DND-41 (cell line): ENCODE measurements at regions not wholly inside any gene's neighbourhood (a gene's known extent, or its start where the extent isn't known, plus 50 kb on each side); places are given as distances from the start of the nearest gene placed in this dataset.

Experiments used
- ATAC-seq: fragments of 200-7000 bp; cut with Tn5 transposase; 3 replicates; pipeline ENCODE4 v1.9.1; 2021; ENCODE audit warnings: low read depth; ENCODE audit not compliant: insufficient read depth
- DNase-seq: peaks from one replicate; pipeline ENCODE4 v3.0.0-alpha.2; 2020
- H2AFZ ChIP-seq: 2 replicates; pipeline ENCODE4 v1.6.0; 2012; ENCODE audit warnings: low read depth, low read length
- H3K27ac ChIP-seq: 2 replicates; pipeline ENCODE4 v1.5.1; 2012; ENCODE audit warnings: low read length, inconsistent platforms
- H3K27me3 ChIP-seq: fragments of 200-600 bp; sonication (generic); 2 replicates; pipeline ENCODE4 v1.6.0; 2012; ENCODE audit warnings: low read length, mild to moderate bottlenecking, inconsistent platforms; ENCODE audit not compliant: insufficient read depth, poor library complexity
- H3K36me3 ChIP-seq: 2 replicates; pipeline ENCODE4 v1.5.1; 2012; ENCODE audit warnings: low read length, inconsistent platforms; ENCODE audit not compliant: insufficient read depth
- H3K4me1 ChIP-seq: 2 replicates; pipeline ENCODE4 v1.5.1; 2012; ENCODE audit warnings: mild to moderate bottlenecking, low read length; ENCODE audit not compliant: insufficient read depth
- H3K4me2 ChIP-seq: 2 replicates; pipeline ENCODE4 v1.6.0; 2012; ENCODE audit warnings: mild to moderate bottlenecking, moderate library complexity, low read length, inconsistent platforms; ENCODE audit not compliant: insufficient read depth
- H3K4me3 ChIP-seq, 2 experiments: fragments of 200-600 bp in 1 of 2; shearing (Covaris generic) in 1 of 2; 2 replicates each; pipeline ENCODE4 v1.5.1; 2012 to 2016; ENCODE audit warnings: inconsistent platforms in 2 of 2, low read length in 2 of 2, mild to moderate bottlenecking in 2 of 2, low read depth in 1 of 2, moderate library complexity in 1 of 2
- H3K79me2 ChIP-seq: 2 replicates; pipeline ENCODE4 v1.6.0; 2012; ENCODE audit warnings: low read length, inconsistent platforms; ENCODE audit not compliant: insufficient read depth
- H3K9ac ChIP-seq: 2 replicates; pipeline ENCODE4 v1.6.0; 2012; ENCODE audit warnings: low read depth, mild to moderate bottlenecking, inconsistent platforms, low read length, moderate library complexity
- H3K9me3 ChIP-seq: 2 replicates; pipeline ENCODE4 v1.5.1; 2012; ENCODE audit warnings: low read length, moderate library complexity, mild to moderate bottlenecking, inconsistent platforms; ENCODE audit not compliant: insufficient read depth, severe bottlenecking
- H4K20me1 ChIP-seq: 2 replicates; pipeline ENCODE4 v1.6.0; 2012; ENCODE audit warnings: low read length; ENCODE audit not compliant: insufficient read depth
- EZH2 ChIP-seq: IDR thresholded peaks from 3 replicates; pipeline ENCODE4 v1.6.1; 2012; ENCODE audit warnings: borderline replicate concordance, low read depth, mild to moderate bottlenecking, moderate library complexity, low read length, inconsistent platforms; ENCODE audit not compliant: severe bottlenecking
- TF ChIP-seq, protein P1 (sequence below): IDR thresholded peaks from 2 replicates; pipeline ENCODE4 v1.5.1; 2012; ENCODE audit warnings: borderline replicate concordance, low read length, moderate library complexity, mild to moderate bottlenecking; ENCODE audit not compliant: poor library complexity, severe bottlenecking; ENCODE audit errors: extremely low read depth

DNA sequence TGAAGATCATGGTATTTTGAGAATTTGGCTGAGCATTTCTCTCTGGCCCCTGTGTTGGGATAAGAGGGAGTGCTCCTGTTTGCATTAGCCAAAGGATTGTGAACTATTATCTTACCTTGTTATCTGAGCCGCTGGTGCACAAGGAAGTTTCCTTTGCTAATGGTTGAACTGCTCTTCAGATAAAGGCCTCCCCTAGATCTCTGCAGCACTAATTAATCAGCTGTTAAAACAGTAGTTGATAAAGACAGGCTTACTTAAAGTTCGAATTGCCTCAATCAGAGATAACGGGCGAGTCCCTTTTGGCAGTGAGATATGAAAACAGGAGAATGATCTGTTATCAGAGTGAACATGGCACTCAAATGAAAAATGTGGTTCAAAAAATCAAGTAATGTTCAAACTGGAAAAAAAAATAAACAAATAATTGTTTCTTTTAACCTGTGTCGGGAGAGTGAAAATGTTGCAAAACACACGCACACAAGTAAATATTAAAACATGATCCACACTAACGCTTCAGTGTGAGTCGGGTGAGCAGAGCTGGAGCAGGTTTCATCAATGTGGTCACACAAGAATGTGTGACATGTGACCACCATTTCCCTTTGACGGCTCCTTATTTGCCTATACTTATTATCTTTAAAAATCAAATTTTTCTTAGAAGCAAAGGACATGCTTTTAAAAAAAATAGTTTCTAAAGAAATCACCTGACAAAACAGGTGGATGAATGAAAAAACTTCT is 469.1 kb downstream of the SOX2 start:
- no peak for TF ChIP-seq EZH2
- TF ChIP-seq, protein P1, sequence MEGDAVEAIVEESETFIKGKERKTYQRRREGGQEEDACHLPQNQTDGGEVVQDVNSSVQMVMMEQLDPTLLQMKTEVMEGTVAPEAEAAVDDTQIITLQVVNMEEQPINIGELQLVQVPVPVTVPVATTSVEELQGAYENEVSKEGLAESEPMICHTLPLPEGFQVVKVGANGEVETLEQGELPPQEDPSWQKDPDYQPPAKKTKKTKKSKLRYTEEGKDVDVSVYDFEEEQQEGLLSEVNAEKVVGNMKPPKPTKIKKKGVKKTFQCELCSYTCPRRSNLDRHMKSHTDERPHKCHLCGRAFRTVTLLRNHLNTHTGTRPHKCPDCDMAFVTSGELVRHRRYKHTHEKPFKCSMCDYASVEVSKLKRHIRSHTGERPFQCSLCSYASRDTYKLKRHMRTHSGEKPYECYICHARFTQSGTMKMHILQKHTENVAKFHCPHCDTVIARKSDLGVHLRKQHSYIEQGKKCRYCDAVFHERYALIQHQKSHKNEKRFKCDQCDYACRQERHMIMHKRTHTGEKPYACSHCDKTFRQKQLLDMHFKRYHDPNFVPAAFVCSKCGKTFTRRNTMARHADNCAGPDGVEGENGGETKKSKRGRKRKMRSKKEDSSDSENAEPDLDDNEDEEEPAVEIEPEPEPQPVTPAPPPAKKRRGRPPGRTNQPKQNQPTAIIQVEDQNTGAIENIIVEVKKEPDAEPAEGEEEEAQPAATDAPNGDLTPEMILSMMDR, result no peak
- Histone ChIP-seq H3K9ac (no peak overlapping the region), H3K27me3 (no peaks in the 10 kb centered on the region), H2AFZ (no peak overlapping the region), H3K4me2 (no peak overlapping the region), H4K20me1 (no peaks in the 10 kb centered on the region), H3K4me1 (no peaks in the 10 kb centered on the region), H3K9me3 (no peaks in the 10 kb centered on the region), H3K4me3 (no peak overlapping the region), H3K36me3 (no peaks in the 10 kb centered on the region), H3K27ac (no peak overlapping the region), H3K79me2 (no peaks in the 10 kb centered on the region)
- no peak for DNase-seq
- no peak for ATAC-seq

DNA sequence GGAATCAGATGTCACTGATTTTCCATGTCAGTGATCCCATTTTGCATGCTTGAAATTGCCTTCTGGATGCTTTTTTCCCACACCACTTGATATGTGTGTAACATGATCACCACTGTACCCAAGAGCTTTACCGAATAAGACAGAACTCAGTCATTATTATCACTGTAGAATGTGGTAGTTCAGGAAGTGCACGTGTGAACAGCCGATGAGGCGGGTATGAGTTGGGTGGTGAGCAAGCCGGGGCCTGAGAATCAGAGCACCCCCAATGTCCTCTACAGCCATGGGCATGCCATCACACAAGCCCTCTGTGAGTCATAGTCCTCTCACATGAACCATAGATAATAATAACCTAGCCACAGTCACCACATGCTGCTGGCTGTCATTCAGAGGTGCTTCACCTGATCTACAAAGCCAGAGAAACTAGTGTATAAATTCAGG is 470.8 kb downstream of the SOX2 start:
- Histone ChIP-seq H3K9me3 (no peaks in the 10 kb centered on the region), H3K79me2 (no peaks in the 10 kb centered on the region), H3K9ac (no peak overlapping the region), H4K20me1 (no peaks in the 10 kb centered on the region), H3K27me3 (no peaks in the 10 kb centered on the region), H3K36me3 (no peaks in the 10 kb centered on the region), H3K4me1 (no peaks in the 10 kb centered on the region), H3K4me3 (no peak overlapping the region), H3K27ac (no peak overlapping the region), H2AFZ (no peak overlapping the region), H3K4me2 (no peak overlapping the region)
- ATAC-seq (no peak), DNase-seq (no peak)
- TF ChIP-seq, protein P1, result no peak
- no peak for TF ChIP-seq EZH2

DNA sequence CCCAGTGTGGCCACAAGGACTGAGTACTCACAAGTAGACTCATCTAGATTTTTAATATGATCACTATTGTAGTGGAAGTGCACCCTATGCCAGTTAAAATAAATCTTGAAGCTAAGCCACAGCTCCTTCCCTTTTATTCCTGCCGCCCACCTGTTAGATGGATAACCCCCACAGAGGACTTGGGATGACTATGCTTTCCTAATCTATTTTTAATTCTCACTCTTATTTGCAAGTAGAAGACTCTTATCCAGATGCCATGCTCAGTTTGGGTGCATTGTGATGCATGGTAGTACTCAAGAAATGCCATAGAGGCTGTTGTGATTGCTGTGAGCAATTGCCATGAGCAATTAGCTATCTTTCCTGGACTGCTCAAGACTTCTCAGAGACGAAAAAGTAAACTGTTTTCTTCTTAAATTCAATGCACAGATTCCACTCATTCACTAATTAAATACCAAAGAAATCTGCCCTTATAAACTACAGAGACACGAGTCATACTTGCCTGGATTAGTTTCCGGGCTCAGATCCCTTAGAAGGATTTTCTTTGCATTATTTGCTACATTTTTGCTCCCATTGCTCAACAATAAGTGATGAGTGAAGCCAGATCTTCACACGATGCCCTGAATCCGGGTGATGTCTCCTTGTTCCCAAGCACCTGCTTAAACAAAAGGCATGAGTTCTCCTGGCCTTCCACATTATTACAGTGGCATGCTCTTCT is 472.1 kb downstream of the SOX2 start:
- no peaks in the 10 kb centered on the region for H3K36me3 ChIP-seq
- H3K27me3 ChIP-seq, result no peaks in the 10 kb centered on the region
- no peak overlapping the region for H2AFZ ChIP-seq
- no peak overlapping the region for H3K4me2 ChIP-seq
- no peak overlapping the region for H3K4me3 ChIP-seq
- H3K27ac ChIP-seq, result no peak overlapping the region
- no peak overlapping the region for H3K9ac ChIP-seq
- ATAC-seq (no peak), DNase-seq (no peak)
- no peaks in the 10 kb centered on the region for H3K9me3 ChIP-seq
- no peaks in the 10 kb centered on the region for H4K20me1 ChIP-seq
- TF ChIP-seq, protein P1, result no peak
- TF ChIP-seq EZH2, result no peak
- H3K4me1 ChIP-seq, result no peaks in the 10 kb centered on the region
- H3K79me2 ChIP-seq, result no peaks in the 10 kb centered on the region
